Ovary (tissue), 7 donors: ENCODE measurements at regions not wholly inside any gene's neighbourhood (a gene's known extent, or its start where the extent isn't known, plus 50 kb on each side); places are given as distances from the start of the nearest gene placed in this dataset.

Experiments used
- DNase-seq, 5 donors: peaks; one replicate each; pipeline ENCODE4 v3.0.0-alpha.2; 2019 to 2020
- H3K27ac ChIP-seq, 2 donors: fragments of 200-600 bp; one replicate each; pipeline versions ENCODE4 v1.5.1 to v1.8.0; 2019 to 2022
- H3K27me3 ChIP-seq: fragments of 200-600 bp; one replicate; pipeline ENCODE4 v1.8.0; 2022
- H3K36me3 ChIP-seq: fragments of 200-600 bp; sonication (generic); one replicate; pipeline ENCODE4 v1.5.1; 2019
- H3K4me1 ChIP-seq: one replicate; pipeline ENCODE4 v1.8.1; 2013; ENCODE audit warnings: mild to moderate bottlenecking, moderate library complexity; ENCODE audit not compliant: insufficient read depth
- H3K4me3 ChIP-seq: fragments of 200-600 bp; sonication (generic); one replicate; pipeline ENCODE4 v1.5.1; 2017
- H3K9me3 ChIP-seq, 2 donors: fragments of 200-600 bp in 1 of 2; sonication (generic) in 1 of 2; one replicate each; pipeline versions ENCODE4 v1.5.1 to v1.8.1; 2013 to 2019; ENCODE audit warnings: mild to moderate bottlenecking in 1 of 2, moderate library complexity in 1 of 2
- CTCF ChIP-seq, 3 donors: fragments of 450-650 bp in 2 of 3; fragments of 200-600 bp in 1 of 3; IDR thresholded peaks; one replicate each; pipeline versions ENCODE4 v1.5.1 to v1.8.0; 2016 to 2022; ENCODE audit warnings: antibody characterized with exemption in 3 of 3, mild to moderate bottlenecking in 1 of 3
- EP300 ChIP-seq: sonication (generic); formaldehyde crosslinking; IDR thresholded peaks from one replicate; pipeline ENCODE4 v1.6.1; 2017; ENCODE audit warnings: antibody characterized with exemption
- POLR2A ChIP-seq: fragments of 450-650 bp; IDR thresholded peaks from one replicate; pipeline ENCODE4 v1.6.1; 2017; ENCODE audit warnings: antibody characterized with exemption, mild to moderate bottlenecking, moderate library complexity
- WGBS, 3 donors: extraction: QIAGEN DNeasy Blood & Tissue Kit in 1 of 3; methylation state at CpG; one replicate each; pipeline versions ENCODE4 v1.1.5 to v1.1.7; 2013 to 2017; 5-methylcytosine and 5-hydroxymethylcytosine counted together
- intact Hi-C, 4 donors: fragments of 100-400 bp; cut with DNase I; formaldehyde crosslinking; loops; one replicate each; pipeline versions ENCODE4 v1.11.0 to v1.15.1; 2022 to 2023
- donor health status: DM: no; HTN: no; CAD: no; lungs with moderate emphysema.
- donor health status: DM: no; HTN: no; CAD: no.
- donor health status: Bipolar disorder and iron deficiency.
- donor health status: DM: no; HTN: no; CAD: no.
- donor health status: DM: yes; HTN: yes; CAD: no.

- H3K4me1 ChIP-seq = no peaks in the 10 kb centered on the region
- no peak for DNase-seq
- no peaks in the 10 kb centered on the region for H3K27me3 ChIP-seq
- no peak overlapping the region for H3K4me3 ChIP-seq
- H3K27ac ChIP-seq = no peak overlapping the region
- 24 to 44% (median 30%) methylated on average over 1 of the region's 1 CpG for WGBS, 3 donors
- H3K36me3 ChIP-seq = no peaks in the 10 kb centered on the region
- H3K9me3 ChIP-seq = peaks cover 0 to 5% of the 10 kb centered on the region in 2 donors
- intact Hi-C loops = no loop called here
- no peak for TF ChIP-seq POLR2A
- no peak for TF ChIP-seq EP300
- TF ChIP-seq CTCF (IDR thresholded peaks at IDR 0.05) = no peak
Observed at GRCh38 chr4:157600583-157600982, 380.1 kb downstream of the GRIA2 start.

- intact Hi-C loops = no loop called here
- Histone ChIP-seq H3K27me3 (no peaks in the 10 kb centered on the region), H3K27ac (no peak overlapping the region), H3K36me3 (no peaks in the 10 kb centered on the region), H3K4me1 (no peaks in the 10 kb centered on the region), H3K4me3 (no peak overlapping the region), H3K9me3 (no peaks in the 10 kb centered on the region)
- DNase-seq = no peak
- no peak for TF ChIP-seq POLR2A
Observed at GRCh38 chr4:157591245-157591644, 370.7 kb downstream of the GRIA2 start.

- 42 to 59% (median 50%) methylated on average over 2 of the region's 2 CpGs for WGBS, 3 donors
- H3K9me3 ChIP-seq = no peaks in the 10 kb centered on the region
- intact Hi-C loops = no loop called here
- H3K27ac ChIP-seq = no peak overlapping the region
- TF ChIP-seq POLR2A = no peak
- no peak for TF ChIP-seq EP300
- no peak for TF ChIP-seq CTCF (IDR thresholded peaks at IDR 0.05)
- H3K4me3 ChIP-seq = no peak overlapping the region
- no peaks in the 10 kb centered on the region for H3K36me3 ChIP-seq
- no peaks in the 10 kb centered on the region for H3K4me1 ChIP-seq
- H3K27me3 ChIP-seq = no peaks in the 10 kb centered on the region
- DNase-seq = no peak
Observed at GRCh38 chr4:157590679-157591078, 370.2 kb downstream of the GRIA2 start.

GRCh38 chr4:157587681-157588423 lies 367.3 kb downstream of the GRIA2 start:
- no peaks in the 10 kb centered on the region for H3K9me3 ChIP-seq
- H3K36me3 ChIP-seq = no peaks in the 10 kb centered on the region
- no peaks in the 10 kb centered on the region for H3K4me1 ChIP-seq
- 79 to 86% (median 85%) methylated on average over 5 of the region's 5 CpGs for WGBS, 3 donors
- TF ChIP-seq POLR2A (no peak), EP300 (no peak), CTCF (IDR thresholded peaks at IDR 0.05) (no peak)
- intact Hi-C loops = no loop called here
- no peak overlapping the region for H3K27ac ChIP-seq
- H3K27me3 ChIP-seq = no peaks in the 10 kb centered on the region
- no peak for DNase-seq
- no peak overlapping the region for H3K4me3 ChIP-seq

GRCh38 chr4:157582141-157582540 lies 361.6 kb downstream of the GRIA2 start:
- H3K4me3 ChIP-seq = no peak overlapping the region
- H3K36me3 ChIP-seq = no peaks in the 10 kb centered on the region
- intact Hi-C loops = no loop called here
- no peak for DNase-seq
- no peaks in the 10 kb centered on the region for H3K9me3 ChIP-seq
- H3K27ac ChIP-seq = no peak overlapping the region
- no peaks in the 10 kb centered on the region for H3K27me3 ChIP-seq
- no peak for TF ChIP-seq EP300
- TF ChIP-seq POLR2A = no peak
- no peak for TF ChIP-seq CTCF (IDR thresholded peaks at IDR 0.05)
- no peaks in the 10 kb centered on the region for H3K4me1 ChIP-seq
- 92 to 93% (median 93%) methylated on average over 2 of the region's 2 CpGs for WGBS, 3 donors
